A673 (cell line): ENCODE measurements at regions not wholly inside any gene's neighbourhood (a gene's known extent, or its start where the extent isn't known, plus 50 kb on each side); places are given as distances from the start of the nearest gene placed in this dataset.

Source experiments
- BruUV-seq: library from RNA; stranded (reverse); fragments of 400-500 nt; replicated peaks from 2 replicates; lab custom pipeline; 2021; lab: Mats Ljungman, UMichigan
- CTCF ChIA-PET: fragments of 300-600 bp; sonication (Branson Sonifier 250); formaldehyde crosslinking; loops from one replicate; lab custom pipeline; 2022; ENCODE audit warnings: antibody characterized with exemption; lab: Charles Lee
- POLR2A ChIA-PET: fragments of 300-600 bp; sonication (Branson Sonifier 250); formaldehyde crosslinking; loops from one replicate; lab custom pipeline; 2022; ENCODE audit warnings: antibody characterized with exemption; ENCODE audit not compliant: low non-redundant PET; lab: Charles Lee
- DNase-seq: peaks from one replicate; pipeline ENCODE4 v3.0.0-alpha.2; 2015; ENCODE audit warnings: low spot score
- H3K27ac ChIP-seq: fragments of 200-600 bp; sonication (generic); 2 replicates; pipeline ENCODE4 v1.5.1; 2016; ENCODE audit warnings: mixed run types, low read depth, mild to moderate bottlenecking, mixed read lengths, antibody characterized with exemption, low read length; ENCODE audit not compliant: poor library complexity, severe bottlenecking
- H3K27me3 ChIP-seq: fragments of 200-600 bp; sonication (generic); replicated peaks from 2 replicates; pipeline ENCODE4 v1.6.1; 2017; ENCODE audit warnings: mixed run types, low read depth, mild to moderate bottlenecking, mixed read lengths, antibody characterized with exemption, low read length; ENCODE audit not compliant: insufficient read depth, poor library complexity
- H3K36me3 ChIP-seq: fragments of 200-600 bp; sonication (generic); 2 replicates; pipeline ENCODE4 v1.6.1; 2016; ENCODE audit warnings: mixed run types, mild to moderate bottlenecking, mixed read lengths, antibody characterized with exemption, low read length; ENCODE audit not compliant: insufficient read depth, poor library complexity, severe bottlenecking
- H3K4me1 ChIP-seq: fragments of 200-600 bp; sonication (generic); 2 replicates; pipeline ENCODE4 v1.6.1; 2017; ENCODE audit warnings: mixed run types, mild to moderate bottlenecking, mixed read lengths, antibody characterized with exemption, low read length; ENCODE audit not compliant: insufficient read depth, poor library complexity, severe bottlenecking
- H3K4me3 ChIP-seq: fragments of 200-600 bp; sonication (generic); 2 replicates; pipeline ENCODE4 v1.5.1; 2016; ENCODE audit warnings: low read depth, mixed run types, mild to moderate bottlenecking, mixed read lengths, low read length; ENCODE audit not compliant: poor library complexity, severe bottlenecking
- H3K9me3 ChIP-seq: fragments of 200-600 bp; sonication (generic); 2 replicates; pipeline ENCODE4 v1.6.1; 2016; ENCODE audit warnings: mixed run types, low read depth, mild to moderate bottlenecking, mixed read lengths, antibody characterized with exemption, low read length; ENCODE audit not compliant: poor library complexity, severe bottlenecking
- CTCF ChIP-seq: fragments of 300-800, 200-600 bp; sonication (generic); conservative IDR thresholded peaks from 2 replicates; pipeline ENCODE4 v1.5.1; 2017; ENCODE audit warnings: low read depth, mild to moderate bottlenecking, antibody characterized with exemption, low read length, moderate library complexity, mixed read lengths
- EZH2 ChIP-seq: fragments of 200-600 bp; sonication (generic); IDR thresholded peaks from 2 replicates; pipeline ENCODE4 v1.6.1; 2017; ENCODE audit warnings: borderline replicate concordance, low read depth, mild to moderate bottlenecking, mixed read lengths, antibody characterized with exemption, low read length; ENCODE audit not compliant: poor library complexity, severe bottlenecking
- intact Hi-C: fragments of 100-400 bp; cut with micrococcal nuclease; formaldehyde crosslinking; loops from one replicate; pipeline ENCODE4 v1.10.0; 2022; ENCODE audit not compliant: unreplicated experiment

GRCh38 chr12:30461026-30461615 lies 234.5 kb downstream of the IPO8 start:
- no peaks in the 10 kb centered on the region for H3K36me3 ChIP-seq
- H3K4me3 ChIP-seq, result no peak overlapping the region
- intact Hi-C loops, result no loop called here
- BruUV-seq, result no TSS peak
- H3K9me3 ChIP-seq, result no peaks in the 10 kb centered on the region
- DNase-seq, result no peak
- CTCF ChIA-PET, result no interaction called here
- H3K27me3 ChIP-seq, result no peaks in the 10 kb centered on the region
- TF ChIP-seq EZH2, result no peak
- no peak for TF ChIP-seq CTCF
- no peak overlapping the region for H3K27ac ChIP-seq
- no peaks in the 10 kb centered on the region for H3K4me1 ChIP-seq
- POLR2A ChIA-PET, result no interaction called here

- no TSS peak for BruUV-seq
- no peak for DNase-seq
- Histone ChIP-seq H3K27ac (no peak overlapping the region), H3K4me3 (no peak overlapping the region), H3K36me3 (no peaks in the 10 kb centered on the region), H3K4me1 (no peaks in the 10 kb centered on the region), H3K27me3 (no peaks in the 10 kb centered on the region), H3K9me3 (no peaks in the 10 kb centered on the region)
- CTCF ChIA-PET, result no interaction called here
- POLR2A ChIA-PET, result no interaction called here
- intact Hi-C loops, result no loop called here
- TF ChIP-seq CTCF (no peak), EZH2 (no peak)
Observed at GRCh38 chr12:30458453-30458852, 237.2 kb downstream of the IPO8 start.

- Histone ChIP-seq H3K4me1 (no peaks in the 10 kb centered on the region), H3K9me3 (no peaks in the 10 kb centered on the region), H3K4me3 (no peak overlapping the region), H3K27ac (no peak overlapping the region), H3K27me3 (no peaks in the 10 kb centered on the region), H3K36me3 (no peaks in the 10 kb centered on the region)
- peak; percentile 81 for DNase-seq
- TF ChIP-seq CTCF (peak; percentile 64), EZH2 (no peak)
- CTCF ChIA-PET, result interaction anchor here (0.6 to 1.1 kb wide), 2 partner anchors 17 to 84 kb away, joined by 3 read pairs; no protein-coding TSS in a partner anchor
- intact Hi-C loops, result no loop called here
- BruUV-seq, result no TSS peak
- POLR2A ChIA-PET, result no interaction called here
Observed at GRCh38 chr12:30457621-30458289, 237.9 kb downstream of the IPO8 start.
